Lower leg skin (tissue), 4 donors: ENCODE measurements at regions not wholly inside any gene's neighbourhood (a gene's known extent, or its start where the extent isn't known, plus 50 kb on each side); places are given as distances from the start of the nearest gene placed in this dataset.
A peak's percentile ranks its signal among the peaks of the same experiment; 100 is the strongest.

Experiments used
- DNase-seq, 2 donors: peaks; one replicate each; pipeline ENCODE4 v3.0.0-alpha.2; 2019; ENCODE audit warnings: low spot score in 2 of 2
- H3K4me3 ChIP-seq: fragments of 200-600 bp; sonication (generic); 2 replicates; pipeline ENCODE4 v1.5.1; 2017; ENCODE audit warnings: mild to moderate bottlenecking, low read depth; ENCODE audit not compliant: poor library complexity, severe bottlenecking
- CTCF ChIP-seq, 3 donors: fragments of 450-650 bp; IDR thresholded peaks; one replicate each; pipeline ENCODE4 v1.5.1; 2016; ENCODE audit warnings: antibody characterized with exemption in 3 of 3, mild to moderate bottlenecking in 3 of 3, moderate library complexity in 2 of 3
- POLR2A ChIP-seq, 2 donors: fragments of 450-650 bp; IDR thresholded peaks; one replicate each; pipeline ENCODE4 v1.6.1; 2016 to 2017; ENCODE audit warnings: antibody characterized with exemption in 2 of 2, mild to moderate bottlenecking in 1 of 2, moderate library complexity in 1 of 2
- WGBS, 2 donors: methylation state at CpG; one replicate each; pipeline ENCODE4 v1.1.5; 2018; 5-methylcytosine and 5-hydroxymethylcytosine counted together
- intact Hi-C: fragments of 100-400 bp; cut with DNase I; formaldehyde crosslinking; loops from one replicate; pipeline ENCODE4 v1.15.0; 2023; ENCODE audit warnings: low total_unique reads

- DNase-seq: no peak
- intact Hi-C loops: no loop called here
- 45 to 51% methylated on average over 4 of the region's 4 CpGs for WGBS, 2 donors
- no peak overlapping the region for H3K4me3 ChIP-seq
- TF ChIP-seq CTCF (IDR thresholded peaks at IDR 0.05): no peak
- TF ChIP-seq POLR2A (IDR thresholded peaks at IDR 0.05): no peak
Observed at GRCh38 chr7:20556091-20556490, 59.4 kb upstream of the ABCB5 start.

GRCh38 chr7:20557116-20557515, 58.4 kb upstream of the ABCB5 start:
- intact Hi-C loops: no loop called here
- no peak for DNase-seq
- 82 to 95% methylated on average over 1 of the region's 1 CpG for WGBS, 2 donors
- TF ChIP-seq POLR2A (IDR thresholded peaks at IDR 0.05): no peak
- TF ChIP-seq CTCF (IDR thresholded peaks at IDR 0.05): no peak
- no peak overlapping the region for H3K4me3 ChIP-seq

GRCh38 chr7:20558963-20559716, 56.3 kb upstream of the ABCB5 start:
- WGBS, 2 donors: 71% methylated on average over 20 to 22 of the region's 22 CpGs
- TF ChIP-seq CTCF (IDR thresholded peaks at IDR 0.05) (no peak), POLR2A (IDR thresholded peaks at IDR 0.05) (no peak)
- intact Hi-C loops: no loop called here
- H3K4me3 ChIP-seq: no peak overlapping the region
- peak in 1 of 2 donors; percentile 81 for DNase-seq

GRCh38 chr7:20559883-20560282, 55.6 kb upstream of the ABCB5 start:
- intact Hi-C loops: no loop called here
- DNase-seq: no peak
- 86 to 93% methylated on average over 5 of the region's 5 CpGs for WGBS, 2 donors
- TF ChIP-seq CTCF (IDR thresholded peaks at IDR 0.05): no peak
- no peak overlapping the region for H3K4me3 ChIP-seq

GRCh38 chr7:20560325-20561180, 54.9 kb upstream of the ABCB5 start:
- 87 to 97% methylated on average over 15 to 16 of the region's 16 CpGs for WGBS, 2 donors
- TF ChIP-seq POLR2A (IDR thresholded peaks at IDR 0.05): no peak
- TF ChIP-seq CTCF (IDR thresholded peaks at IDR 0.05): no peak
- intact Hi-C loops: no loop called here
- DNase-seq: no peak
- no peak overlapping the region for H3K4me3 ChIP-seq
